T47D (cell line): ENCODE measurements at regions not wholly inside any gene's neighbourhood (a gene's known extent, or its start where the extent isn't known, plus 50 kb on each side); places are given as distances from the start of the nearest gene placed in this dataset.

Source experiments
- DNase-seq, 2 experiments: peaks; one replicate each; pipeline versions ENCODE4 v3.0.0 to v3.0.0-alpha.2; 2011 to 2012; ENCODE audit warnings: low read depth in 1 of 2, low spot score in 1 of 2
- JUND ChIP-seq: IDR thresholded peaks from 2 replicates; pipeline ENCODE4 v1.6.1; 2012; ENCODE audit warnings: low read depth
- in situ Hi-C: cut with HindIII; loops from 2 replicates; pipeline ENCODE4 v1.10.0; 2016; ENCODE audit warnings: low sequenced_read_pairs, low pct_unique_long_range_greater_than_20kb

DNA sequence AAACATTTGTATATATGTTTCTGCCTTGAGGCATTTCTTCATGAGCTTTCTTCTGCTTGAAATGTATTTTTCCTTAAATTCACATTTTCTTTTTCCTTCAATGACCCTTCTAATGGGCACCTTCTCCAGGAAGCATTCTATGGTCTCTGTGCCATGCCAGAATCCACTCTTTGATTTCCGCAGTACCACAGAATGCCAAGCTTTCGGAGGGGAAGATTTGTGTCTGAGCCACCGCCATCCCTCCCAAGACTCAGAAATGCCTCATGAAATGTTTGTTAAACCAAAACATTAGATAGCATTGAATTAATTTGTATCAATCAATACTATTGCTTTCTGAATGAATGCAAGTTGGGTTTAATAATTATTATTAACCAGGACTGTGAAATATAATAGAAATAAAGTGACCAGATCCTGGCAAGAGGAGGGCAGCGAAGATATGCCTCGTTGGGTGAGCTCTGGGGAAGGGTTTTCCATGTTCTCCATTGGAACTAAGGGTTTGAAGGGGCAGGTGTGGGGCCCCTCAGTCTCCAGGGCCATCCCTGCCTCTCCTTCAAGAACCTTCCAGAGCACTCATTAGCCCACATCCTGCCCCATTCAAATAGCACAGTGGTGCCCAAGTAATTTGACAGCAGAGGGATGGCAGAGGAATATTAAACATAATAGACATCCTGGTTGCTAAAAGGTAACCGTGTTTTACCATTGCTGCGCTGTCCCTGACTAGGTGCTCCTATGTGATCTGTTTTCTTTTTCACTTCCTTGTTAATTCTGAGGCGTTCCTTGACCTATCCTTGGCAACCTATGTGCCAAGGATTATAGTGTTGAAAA, 189.6 kb downstream of the MYCN start:
- in situ Hi-C loops = no loop called here
- no peak for TF ChIP-seq JUND
- no peak for DNase-seq

- no peak for TF ChIP-seq JUND
- no peak for DNase-seq
- in situ Hi-C loops = no loop called here
Measured at GRCh38 chr2:16128746-16129610, 188.6 kb downstream of the MYCN start.

GRCh38 chr2:16127958-16128357, 187.6 kb downstream of the MYCN start:
- in situ Hi-C loops = no loop called here
- no peak for TF ChIP-seq JUND
- DNase-seq = no peak

- DNase-seq = no peak
- TF ChIP-seq JUND = no peak
- in situ Hi-C loops = no loop called here
Measured at GRCh38 chr2:16127276-16127940, 187.1 kb downstream of the MYCN start.

DNA sequence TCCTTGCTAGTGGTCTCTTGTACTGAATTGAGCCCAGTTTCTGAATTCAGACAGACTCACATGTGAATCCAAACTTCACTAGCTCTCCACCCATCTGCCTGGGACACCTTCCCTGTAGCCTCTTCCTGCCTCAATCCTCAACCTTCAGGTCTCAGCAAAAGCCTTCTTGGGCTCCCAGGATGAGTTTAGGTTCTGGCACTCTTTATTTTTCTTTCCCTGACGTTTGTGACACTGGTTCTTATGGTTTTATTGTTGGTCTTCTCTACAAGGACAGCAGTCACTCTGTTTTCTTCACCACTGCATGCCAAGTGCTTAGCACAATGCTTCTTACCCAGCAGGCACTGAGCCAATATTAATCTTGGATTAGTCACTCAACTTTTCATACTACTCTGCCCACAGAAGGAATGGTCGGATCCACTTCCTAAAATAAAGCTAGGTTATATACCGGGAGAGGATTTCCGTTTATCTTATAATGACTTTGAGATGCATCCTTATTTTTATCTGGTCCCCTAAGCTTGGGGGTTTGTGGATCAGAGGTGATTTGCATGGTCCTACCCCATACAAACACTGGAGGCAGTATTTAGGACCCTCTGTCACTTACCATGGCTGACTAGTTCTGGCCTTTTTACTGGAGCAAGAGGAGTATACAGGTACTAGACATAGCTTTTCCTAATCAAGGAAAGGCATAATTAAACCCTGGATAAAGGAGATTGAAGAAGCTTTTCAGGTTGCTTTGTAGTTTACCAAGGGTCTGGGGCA, 186.3 kb downstream of the MYCN start:
- DNase-seq = no peak
- in situ Hi-C loops = no loop called here
- no peak for TF ChIP-seq JUND

GRCh38 chr2:16125614-16126516, 185.5 kb downstream of the MYCN start:
- in situ Hi-C loops = no loop called here
- DNase-seq = no peak
- TF ChIP-seq JUND = no peak

GRCh38 chr2:16124881-16125613, 184.7 kb downstream of the MYCN start:
- TF ChIP-seq JUND = no peak
- in situ Hi-C loops = no loop called here
- no peak for DNase-seq

DNA sequence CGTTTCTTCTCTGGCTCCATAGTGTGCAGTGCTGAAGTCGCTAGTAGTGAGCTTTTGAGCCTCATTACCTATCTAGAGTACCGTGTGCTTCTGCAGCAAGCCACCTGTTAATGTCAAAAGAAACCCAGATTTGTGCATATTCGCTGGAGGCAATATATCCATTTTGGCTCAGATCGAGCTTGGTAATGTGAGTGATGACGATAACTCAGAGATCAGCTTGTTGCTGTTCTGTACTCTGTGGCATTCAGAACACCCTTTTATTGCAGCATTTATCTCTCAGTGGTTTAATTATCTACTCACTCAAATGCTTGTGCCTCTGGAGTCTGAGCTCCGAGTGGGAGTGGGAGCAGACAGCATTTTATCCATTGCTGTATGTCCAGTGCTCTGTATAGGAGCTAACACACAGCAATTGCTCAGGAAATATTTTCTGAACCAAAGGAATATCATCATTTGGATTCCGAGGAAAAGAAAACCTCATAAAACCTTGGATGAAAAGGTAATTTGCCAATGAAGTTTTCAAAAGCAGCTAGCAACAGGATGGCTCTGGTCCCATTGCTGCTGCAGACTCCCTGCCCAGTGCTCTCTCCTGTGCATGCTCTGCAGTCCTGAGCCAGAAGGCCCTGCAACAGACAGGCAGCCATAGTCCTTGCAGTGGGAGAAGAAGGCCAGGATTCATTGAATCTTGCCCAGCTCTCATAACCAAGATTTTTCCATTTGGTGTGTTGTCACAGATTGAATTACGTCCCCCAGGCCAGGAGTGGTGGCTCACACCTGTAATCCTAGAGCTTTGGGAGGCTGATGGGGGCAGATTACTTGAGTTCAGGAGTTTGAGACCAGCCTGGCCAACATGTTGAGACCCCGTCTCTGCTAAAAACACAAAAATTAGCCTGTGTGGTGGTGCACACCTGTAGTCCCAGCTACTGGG, 183.8 kb downstream of the MYCN start:
- DNase-seq = no peak
- in situ Hi-C loops = no loop called here
- TF ChIP-seq JUND = no peak

DNA sequence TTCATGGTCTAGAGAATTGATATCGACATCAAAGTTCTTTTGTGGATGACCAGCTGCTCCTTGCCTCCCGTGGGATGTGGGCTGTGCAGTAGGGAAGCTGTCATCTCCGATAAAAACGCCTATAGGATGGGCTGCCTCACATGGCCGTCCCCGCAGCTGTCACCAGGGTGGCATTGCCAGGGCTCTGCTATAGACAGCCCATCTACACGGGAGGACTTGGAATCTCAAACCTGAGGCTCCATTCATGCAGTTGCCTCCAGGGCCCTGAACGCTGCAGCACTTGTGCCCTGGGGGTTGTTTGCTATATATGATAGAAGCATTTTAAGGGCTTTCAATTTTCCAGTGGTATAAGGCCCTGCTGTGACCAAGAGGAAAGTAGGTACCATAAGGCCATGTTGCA, 183.1 kb downstream of the MYCN start:
- no peak for TF ChIP-seq JUND
- in situ Hi-C loops = no loop called here
- no peak for DNase-seq

DNA sequence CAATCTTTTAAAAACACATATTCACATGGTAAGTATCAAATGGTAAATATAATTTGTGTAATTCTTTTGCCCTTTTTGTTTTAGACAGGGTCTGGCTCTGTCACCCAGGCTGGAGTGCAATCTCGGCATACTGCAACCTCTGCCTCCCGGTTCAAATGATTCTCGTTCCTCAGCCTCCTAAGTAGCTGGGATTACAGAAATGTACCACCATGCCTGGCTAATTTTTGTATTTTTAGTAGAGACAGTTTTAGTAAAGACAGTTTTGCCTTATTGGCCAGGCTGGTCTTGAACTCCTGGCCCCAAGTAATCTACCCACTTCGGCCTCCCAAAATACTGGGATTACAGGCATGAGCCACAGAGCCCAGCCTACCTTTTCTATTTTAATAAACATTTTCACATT, 182.2 kb downstream of the MYCN start:
- no peak for DNase-seq
- in situ Hi-C loops = no loop called here
- no peak for TF ChIP-seq JUND
